ENCODE measurements at regions not wholly inside any gene's neighbourhood (a gene's known extent, or its start where the extent isn't known, plus 50 kb on each side); places are given as distances from the start of the nearest gene placed in this dataset.

- TF ChIP-seq CTCF (conservative IDR thresholded peaks at IDR 0.05) = no peak
- no peak for TF ChIP-seq EZH2 (IDR thresholded peaks at IDR 0.05; ENCODE audit: low read depth)
Observed at GRCh38 chr6:2611092-2611491, 139.6 kb downstream of the MYLK4 start.
